AG09319 (cell line): ENCODE measurements at regions not wholly inside any gene's neighbourhood (a gene's known extent, or its start where the extent isn't known, plus 50 kb on each side); places are given as distances from the start of the nearest gene placed in this dataset.

ENCODE experiments used
- DNase-seq: peaks from one replicate; pipeline ENCODE4 v3.0.0-alpha.2; 2010; ENCODE audit warnings: low read depth; ENCODE audit errors: extremely low read depth
- CTCF ChIP-seq: IDR thresholded peaks from 2 replicates; pipeline ENCODE4 v1.5.1; 2011; ENCODE audit warnings: low read depth, mild to moderate bottlenecking, inconsistent platforms, low read length, moderate library complexity

- no peak for TF ChIP-seq CTCF
- no peak for DNase-seq
Measured at GRCh38 chr12:93015871-93016751, 87.0 kb upstream of the EEA1 start.

- TF ChIP-seq CTCF, result no peak
- no peak for DNase-seq
Measured at GRCh38 chr12:93016752-93017350, 87.8 kb upstream of the EEA1 start.

GRCh38 chr12:93018610-93019009, 89.5 kb upstream of the EEA1 start:
- no peak for TF ChIP-seq CTCF
- DNase-seq, result no peak

GRCh38 chr12:93019212-93019927, 90.3 kb upstream of the EEA1 start:
- DNase-seq, result no peak
- TF ChIP-seq CTCF, result no peak

GRCh38 chr12:93019975-93020630, 91.0 kb upstream of the EEA1 start:
- no peak for TF ChIP-seq CTCF
- DNase-seq, result no peak

- TF ChIP-seq CTCF, result no peak
- no peak for DNase-seq
Measured at GRCh38 chr12:93020631-93021597, 91.8 kb upstream of the EEA1 start.
